ENCODE measurements at regions not wholly inside any gene's neighbourhood (a gene's known extent, or its start where the extent isn't known, plus 50 kb on each side); places are given as distances from the start of the nearest gene placed in this dataset.

- H2BK20ac ChIP-seq (ENCODE audit: low read depth, low read length): no peak overlapping the region
- ChIA-PET CTCF (no interaction called here), POLR2A (ENCODE audit: unreplicated experiment) (no interaction called here)
- no peak overlapping the region for H2BK120ac ChIP-seq (ENCODE audit: low read depth, low read length)
- no peak overlapping the region for H3K9ac ChIP-seq (ENCODE audit: low read depth, low read length)
- no peaks in the 10 kb centered on the region for H3K4me1 ChIP-seq (ENCODE audit: control insufficient read depth, insufficient read depth, low read length)
- WGBS, 2 experiments (ENCODE audit: extremely low coverage in 2 of 2, insufficient read length in 1 of 2): no CpG with 5 or more reads among the region's 4 CpGs
- no peak overlapping the region for H3K4ac ChIP-seq (ENCODE audit: low read depth, low read length)
- no peak overlapping the region for H3K23ac ChIP-seq (ENCODE audit: low read depth, low read length)
- H4K91ac ChIP-seq (ENCODE audit: insufficient read depth, low read depth, low read length): no peak overlapping the region
- H4K8ac ChIP-seq (ENCODE audit: low read depth in 2 of 2, low read length in 2 of 2): no peak overlapping the region
- DNase-seq: no peak
- no peak overlapping the region for H3K18ac ChIP-seq (ENCODE audit: low read depth, low read length)
- H3K79me1 ChIP-seq (ENCODE audit: low read depth in 1 of 2, low read length in 2 of 2): no peaks in the 10 kb centered on the region
- no peak for TF ChIP-seq RFX5 (IDR thresholded peaks at IDR 0.05; ENCODE audit: low read depth, low read length)
- no peak for TF ChIP-seq ELK1 (IDR thresholded peaks at IDR 0.05; ENCODE audit: borderline replicate concordance, low read depth, low read length)
- TF ChIP-seq BHLHE40 (IDR thresholded peaks at IDR 0.05; ENCODE audit: low read depth, low read length): no peak
- no peak for TF ChIP-seq RAD21 (IDR thresholded peaks at IDR 0.05; ENCODE audit: low read length)
- no peak for TF ChIP-seq SMC3 (IDR thresholded peaks at IDR 0.05; ENCODE audit: low read depth, low read length)
- TF ChIP-seq NFE2L2 (IDR thresholded peaks at IDR 0.05; ENCODE audit: low read depth, low read length): no peak
- no peak for TF ChIP-seq POLR2A (IDR thresholded peaks at IDR 0.05; ENCODE audit: low read depth, low read length)
- no peak for TF ChIP-seq RCOR1 (IDR thresholded peaks at IDR 0.05; ENCODE audit: insufficient replicate concordance, low read length)
- TF ChIP-seq MXI1 (IDR thresholded peaks at IDR 0.05; ENCODE audit: borderline replicate concordance, low read depth, low read length): no peak
- no peak for TF ChIP-seq CTCF (conservative IDR thresholded peaks at IDR 0.05; ENCODE audit: low read depth, low read length)
- TF ChIP-seq MAZ (IDR thresholded peaks at IDR 0.05; ENCODE audit: borderline replicate concordance, low read depth, low read length): no peak
- no peak for TF ChIP-seq USF2 (IDR thresholded peaks at IDR 0.05; ENCODE audit: low read depth, low read length)
- no peak for ATAC-seq (ENCODE audit: low read depth)
- no peaks in the 10 kb centered on the region for H3K27me3 ChIP-seq (ENCODE audit: control insufficient read depth, insufficient read depth, low read length)
- in situ Hi-C loops (cut with MboI; ENCODE audit: low sequenced_read_pairs) (no loop called here), intact Hi-C loops (cut with micrococcal nuclease) (no loop called here), dilution Hi-C loops (cut with HindIII; ENCODE audit: low sequenced_read_pairs, unreplicated experiment) (no loop called here)
- H3K4me2 ChIP-seq (ENCODE audit: low read depth, low read length): no peak overlapping the region
- H3K9me1 ChIP-seq (ENCODE audit: insufficient read depth, low read length): no peaks in the 10 kb centered on the region
- H2AK9ac ChIP-seq (replicated peaks; ENCODE audit: low read depth, low read length, poor library complexity): no peak overlapping the region
- no peaks in the 10 kb centered on the region for H3K36me3 ChIP-seq (ENCODE audit: control insufficient read depth, insufficient read depth, low read length)
- H3K56ac ChIP-seq (ENCODE audit: extremely low read depth, insufficient read depth, low read length): no peak overlapping the region
- H2BK5ac ChIP-seq (ENCODE audit: low read depth, low read length, poor library complexity, severe bottlenecking): no peak overlapping the region
- no TSS peak for BruUV-seq (replicated peaks)
- H3K27ac ChIP-seq (ENCODE audit: insufficient read depth, low read length): no peak overlapping the region
- no peak overlapping the region for H4K5ac ChIP-seq (ENCODE audit: low read depth, low read length)
- no peaks in the 10 kb centered on the region for H3K9me3 ChIP-seq (ENCODE audit: control insufficient read depth, insufficient read depth, low read length)
- no peak overlapping the region for H3K4me3 ChIP-seq (ENCODE audit: insufficient read depth, low read depth, low read length)
- no peaks in the 10 kb centered on the region for H4K20me1 ChIP-seq (ENCODE audit: insufficient read depth, low read length)
- H3K14ac ChIP-seq (replicated peaks; ENCODE audit: low read depth, low read length): no peak overlapping the region
- H2AFZ ChIP-seq (replicated peaks; ENCODE audit: low read length, poor library complexity): no peak overlapping the region
- H2AK5ac ChIP-seq (ENCODE audit: low read depth, low read length): no peak overlapping the region
- H2BK15ac ChIP-seq (ENCODE audit: low read depth, low read length): no peak overlapping the region
These were observed 469.4 kb downstream of the KLF12 start for GRCh38 chr13:73664851-73665250.
